ENCODE measurements at regions not wholly inside any gene's neighbourhood (a gene's known extent, or its start where the extent isn't known, plus 50 kb on each side); places are given as distances from the start of the nearest gene placed in this dataset.

DNA sequence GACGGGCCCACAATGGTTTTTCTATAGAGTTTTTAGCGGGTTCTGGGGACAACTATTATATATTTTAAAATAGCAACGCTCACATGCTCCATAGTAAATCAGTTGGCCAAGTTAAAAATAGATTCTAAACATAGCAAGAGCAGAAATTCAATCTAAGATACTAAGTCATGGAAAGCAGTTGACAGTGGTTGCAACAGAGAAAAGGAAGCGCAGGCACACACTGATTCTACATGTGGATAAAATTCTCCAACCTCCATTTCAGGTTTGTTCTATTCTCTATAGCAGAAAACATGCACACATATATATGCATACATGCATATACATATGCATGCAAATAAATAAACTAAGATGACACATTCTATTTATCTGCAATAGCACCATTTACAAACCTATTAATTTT, 89.6 kb upstream of the HNRNPU start:
- no peak for TF ChIP-seq EZH2phosphoT487 (IDR thresholded peaks at IDR 0.05; ENCODE audit: low read depth)
- TF ChIP-seq, protein P1, sequence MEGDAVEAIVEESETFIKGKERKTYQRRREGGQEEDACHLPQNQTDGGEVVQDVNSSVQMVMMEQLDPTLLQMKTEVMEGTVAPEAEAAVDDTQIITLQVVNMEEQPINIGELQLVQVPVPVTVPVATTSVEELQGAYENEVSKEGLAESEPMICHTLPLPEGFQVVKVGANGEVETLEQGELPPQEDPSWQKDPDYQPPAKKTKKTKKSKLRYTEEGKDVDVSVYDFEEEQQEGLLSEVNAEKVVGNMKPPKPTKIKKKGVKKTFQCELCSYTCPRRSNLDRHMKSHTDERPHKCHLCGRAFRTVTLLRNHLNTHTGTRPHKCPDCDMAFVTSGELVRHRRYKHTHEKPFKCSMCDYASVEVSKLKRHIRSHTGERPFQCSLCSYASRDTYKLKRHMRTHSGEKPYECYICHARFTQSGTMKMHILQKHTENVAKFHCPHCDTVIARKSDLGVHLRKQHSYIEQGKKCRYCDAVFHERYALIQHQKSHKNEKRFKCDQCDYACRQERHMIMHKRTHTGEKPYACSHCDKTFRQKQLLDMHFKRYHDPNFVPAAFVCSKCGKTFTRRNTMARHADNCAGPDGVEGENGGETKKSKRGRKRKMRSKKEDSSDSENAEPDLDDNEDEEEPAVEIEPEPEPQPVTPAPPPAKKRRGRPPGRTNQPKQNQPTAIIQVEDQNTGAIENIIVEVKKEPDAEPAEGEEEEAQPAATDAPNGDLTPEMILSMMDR (IDR thresholded peaks at IDR 0.05; ENCODE audit: low read depth, low read length), result no peak
